Keratinocyte (primary cell): ENCODE measurements at regions not wholly inside any gene's neighbourhood (a gene's known extent, or its start where the extent isn't known, plus 50 kb on each side); places are given as distances from the start of the nearest gene placed in this dataset.

Experiments used
- DNase-seq: peaks from one replicate; pipeline ENCODE4 v3.0.0-alpha.2; 2011; ENCODE audit warnings: low read depth, missing footprints, low spot score
- FAIRE-seq: peaks from 2 replicates; lab custom pipeline; 2011; peaks lifted over from hg19 to GRCh38; lab: Jason Lieb, UNC
- H2AFZ ChIP-seq: 2 replicates; pipeline ENCODE4 v1.6.0; 2012; ENCODE audit warnings: low read length, control low read depth, inconsistent platforms; ENCODE audit not compliant: control insufficient read depth
- H3K27ac ChIP-seq: 2 replicates; pipeline ENCODE4 v1.5.1; 2011; ENCODE audit warnings: low read length; ENCODE audit not compliant: control insufficient read depth, insufficient read depth
- H3K27me3 ChIP-seq: 3 replicates; pipeline ENCODE4 v1.6.0; 2011; ENCODE audit warnings: low read length; ENCODE audit not compliant: control insufficient read depth, insufficient read depth; ENCODE audit errors: extremely low read depth
- H3K36me3 ChIP-seq, 2 experiments: 2 replicates in 1 of 2; 3 replicates in 1 of 2; pipeline ENCODE4 v1.5.1; 2011; ENCODE audit warnings: low read length in 2 of 2, mild to moderate bottlenecking in 1 of 2; ENCODE audit not compliant: control insufficient read depth in 2 of 2, insufficient read depth in 2 of 2; ENCODE audit errors: extremely low read depth in 1 of 2
- H3K4me1 ChIP-seq: 3 replicates; pipeline ENCODE4 v1.5.1; 2011; ENCODE audit warnings: low read length; ENCODE audit not compliant: control insufficient read depth, insufficient read depth; ENCODE audit errors: extremely low read depth
- H3K4me2 ChIP-seq: 3 replicates; pipeline ENCODE4 v1.6.0; 2011; ENCODE audit warnings: low read depth, low read length; ENCODE audit not compliant: control insufficient read depth, insufficient read depth; ENCODE audit errors: extremely low read depth
- H3K4me3 ChIP-seq, 3 experiments: fragments of 200-600 bp in 1 of 3; sonication (generic) in 1 of 3; 2 replicates in 2 of 3; 3 replicates in 1 of 3; pipeline ENCODE4 v1.5.1; 2011 to 2016; ENCODE audit warnings: low read length in 3 of 3, mild to moderate bottlenecking in 3 of 3, control low read depth in 2 of 3, inconsistent platforms in 1 of 3, low read depth in 1 of 3, mixed read lengths in 1 of 3, mixed run types in 1 of 3, moderate library complexity in 1 of 3; ENCODE audit not compliant: control insufficient read depth in 2 of 3, insufficient read depth in 2 of 3; ENCODE audit errors: extremely low read depth in 1 of 3
- H3K79me2 ChIP-seq: 2 replicates; pipeline ENCODE4 v1.6.0; 2012; ENCODE audit warnings: low read length; ENCODE audit not compliant: control insufficient read depth, insufficient read depth
- H3K9ac ChIP-seq: 3 replicates; pipeline ENCODE4 v1.6.0; 2011; ENCODE audit warnings: low read length; ENCODE audit not compliant: control insufficient read depth, insufficient read depth; ENCODE audit errors: extremely low read depth
- H3K9me1 ChIP-seq: 3 replicates; pipeline ENCODE4 v1.6.0; 2011; ENCODE audit warnings: low read length; ENCODE audit not compliant: control insufficient read depth, insufficient read depth; ENCODE audit errors: extremely low read depth
- H3K9me3 ChIP-seq: 2 replicates; pipeline ENCODE4 v1.5.1; 2012; ENCODE audit warnings: low read depth, low read length; ENCODE audit not compliant: control insufficient read depth
- H4K20me1 ChIP-seq: 3 replicates; pipeline ENCODE4 v1.6.0; 2011; ENCODE audit warnings: low read length; ENCODE audit not compliant: control insufficient read depth, insufficient read depth; ENCODE audit errors: extremely low read depth
- CTCF ChIP-seq, 3 experiments: IDR thresholded peaks in 1 of 3; conservative IDR thresholded peaks in 1 of 3; optimal IDR thresholded peaks in 1 of 3; 2 replicates in 2 of 3; 3 replicates in 1 of 3; pipeline versions ENCODE3 to v1.5.1; 2011; ENCODE audit warnings: low read length in 3 of 3, mild to moderate bottlenecking in 3 of 3, moderate library complexity in 2 of 3, control low read depth in 1 of 3, inconsistent platforms in 1 of 3; ENCODE audit not compliant: insufficient read depth in 2 of 3; ENCODE audit errors: extremely low read depth in 1 of 3
- EZH2 ChIP-seq: IDR thresholded peaks from one replicate; pipeline ENCODE4 v1.6.1; 2012; ENCODE audit warnings: inconsistent platforms, mild to moderate bottlenecking, low read length, moderate library complexity
- dilution Hi-C: fragments of 300-500 bp; cut with MboI; formaldehyde crosslinking; loops from one replicate; pipeline ENCODE4 v1.7.0; 2020; ENCODE audit warnings: low sequenced_read_pairs; ENCODE audit not compliant: extremely low pct_ligation_motif_present

DNA sequence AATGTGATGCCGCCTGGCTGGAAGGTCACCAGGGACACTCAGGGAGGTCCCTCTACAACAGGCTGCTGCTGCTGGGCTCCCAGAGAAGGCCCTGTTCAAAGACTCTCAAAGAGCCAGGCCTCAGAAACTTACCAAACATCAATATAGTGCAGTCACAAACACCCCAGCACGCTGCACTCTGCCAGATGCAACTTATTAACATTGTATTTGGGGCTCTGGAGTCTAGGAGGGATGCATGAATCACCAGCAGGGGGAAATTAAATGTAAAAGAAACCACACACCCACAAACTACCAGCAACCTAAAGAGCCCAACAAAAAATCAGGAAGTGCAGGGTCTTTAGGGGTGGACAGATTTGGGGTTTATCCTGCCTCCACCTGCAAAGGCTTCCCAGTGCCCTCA lies 74.6 kb upstream of the SPATA12 start:
- H2AFZ ChIP-seq: no peak overlapping the region
- no peaks in the 10 kb centered on the region for H3K36me3 ChIP-seq
- DNase-seq: no peak
- H3K4me2 ChIP-seq: no peak overlapping the region
- TF ChIP-seq EZH2 (no peak), CTCF (optimal IDR thresholded peaks at IDR 0.05 in 1 of 3, IDR thresholded peaks at IDR 0.05 in 1 of 3, conservative IDR thresholded peaks at IDR 0.05 in 1 of 3; ENCODE audit: extremely low read depth in 1 of 3, insufficient read depth in 2 of 3, low read length in 3 of 3) (no peak)
- no peak overlapping the region for H3K4me3 ChIP-seq
- H3K4me1 ChIP-seq: peaks cover 10% of the 10 kb centered on the region
- H3K9ac ChIP-seq: no peak overlapping the region
- H3K9me1 ChIP-seq: peaks cover 5% of the 10 kb centered on the region
- no peaks in the 10 kb centered on the region for H3K27me3 ChIP-seq
- no peak for FAIRE-seq
- H3K9me3 ChIP-seq: no peaks in the 10 kb centered on the region
- H4K20me1 ChIP-seq: no peaks in the 10 kb centered on the region
- H3K27ac ChIP-seq: no peak overlapping the region
- dilution Hi-C loops: loop anchor here (25.0 kb wide), 2 partner anchors 101 to 274 kb away; no protein-coding TSS in a partner anchor
- H3K79me2 ChIP-seq: no peaks in the 10 kb centered on the region

GRCh38 chr3:56985460-56985859 lies 75.0 kb upstream of the SPATA12 start:
- Histone ChIP-seq H3K79me2 (no peaks in the 10 kb centered on the region), H3K9ac (no peak overlapping the region), H4K20me1 (no peaks in the 10 kb centered on the region), H3K27ac (no peak overlapping the region), H3K27me3 (no peaks in the 10 kb centered on the region), H3K4me1 (peaks cover 14% of the 10 kb centered on the region), H3K4me3 (no peak overlapping the region), H3K9me3 (no peaks in the 10 kb centered on the region), H3K4me2 (no peak overlapping the region), H3K9me1 (peaks cover 5% of the 10 kb centered on the region), H2AFZ (no peak overlapping the region), H3K36me3 (no peaks in the 10 kb centered on the region)
- dilution Hi-C loops: loop anchor here (25.0 kb wide), 2 partner anchors 102 to 273 kb away; no protein-coding TSS in a partner anchor
- no peak for TF ChIP-seq CTCF (optimal IDR thresholded peaks at IDR 0.05 in 1 of 3, IDR thresholded peaks at IDR 0.05 in 1 of 3, conservative IDR thresholded peaks at IDR 0.05 in 1 of 3; ENCODE audit: extremely low read depth in 1 of 3, insufficient read depth in 2 of 3, low read length in 3 of 3)
- no peak for TF ChIP-seq EZH2
- no peak for FAIRE-seq
- DNase-seq: no peak
